Nephron progenitor cell (in vitro differentiated cells): ENCODE measurements at regions not wholly inside any gene's neighbourhood (a gene's known extent, or its start where the extent isn't known, plus 50 kb on each side); places are given as distances from the start of the nearest gene placed in this dataset.
A peak's percentile ranks its signal among the peaks of the same experiment; 100 is the strongest.

Experiments used
- DNase-seq: peaks from one replicate; pipeline ENCODE4 v3.0.0; 2021
- H3K27ac Mint-ChIP-seq: 2 replicates; pipeline ENCODE4 v1.8.0; 2021; ENCODE audit warnings: mild to moderate bottlenecking, moderate library complexity, mixed read lengths
- H3K27me3 Mint-ChIP-seq: 2 replicates; pipeline ENCODE4 v1.8.0; 2021; ENCODE audit warnings: mild to moderate bottlenecking, low read depth, mixed read lengths; ENCODE audit not compliant: poor library complexity
- H3K36me3 Mint-ChIP-seq: 2 replicates; pipeline ENCODE4 v1.8.0; 2021; ENCODE audit warnings: low read depth, mixed read lengths
- H3K4me1 Mint-ChIP-seq: 2 replicates; pipeline ENCODE4 v1.8.0; 2021; ENCODE audit warnings: mixed read lengths
- H3K4me3 Mint-ChIP-seq: 2 replicates; pipeline ENCODE4 v1.8.0; 2021; ENCODE audit warnings: mild to moderate bottlenecking, moderate library complexity, mixed read lengths
- H3K9me3 Mint-ChIP-seq: 2 replicates; pipeline ENCODE4 v1.8.0; 2021; ENCODE audit warnings: mild to moderate bottlenecking, moderate library complexity, mixed read lengths
- TF ChIP-seq, protein P1 (sequence below): fragments of 200-600 bp; sonication (generic); IDR thresholded peaks from 2 replicates; pipeline ENCODE4 v1.5.0; 2021; ENCODE audit warnings: antibody characterized with exemption

DNA sequence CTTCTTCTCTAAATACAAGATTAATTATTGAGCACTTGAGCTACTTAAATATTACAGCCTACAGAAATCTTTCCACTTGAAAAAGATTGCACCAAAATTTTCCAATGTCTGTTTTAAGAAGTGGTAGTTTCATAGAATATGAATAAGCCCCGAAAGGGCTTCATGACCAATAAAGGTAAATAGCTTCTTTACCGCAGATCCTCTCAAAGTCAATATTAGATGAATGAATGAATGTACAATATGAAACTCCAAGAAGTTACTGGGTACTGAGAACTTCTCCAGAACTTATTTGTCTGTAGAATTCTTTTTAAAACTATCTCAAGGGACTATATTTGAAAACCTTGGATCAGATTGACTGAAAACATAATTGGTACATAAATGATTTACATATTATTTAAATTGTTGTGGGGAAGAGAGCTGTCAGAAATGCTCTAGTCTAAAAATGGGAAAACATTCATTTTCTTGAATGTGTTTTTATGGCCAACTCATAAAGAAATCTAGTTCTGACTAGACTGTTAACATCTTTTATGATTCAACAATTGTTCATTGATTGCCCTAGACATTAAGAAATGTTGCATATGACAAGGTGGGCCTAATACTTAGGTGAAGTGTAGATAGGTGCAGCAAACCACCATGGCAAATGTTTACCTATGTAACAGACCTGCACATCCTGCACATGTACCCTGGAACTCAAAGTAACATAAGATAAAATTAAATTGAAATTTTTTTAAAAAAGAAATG is 227.0 kb downstream of the SPRY2 start:
- TF ChIP-seq, protein P1, sequence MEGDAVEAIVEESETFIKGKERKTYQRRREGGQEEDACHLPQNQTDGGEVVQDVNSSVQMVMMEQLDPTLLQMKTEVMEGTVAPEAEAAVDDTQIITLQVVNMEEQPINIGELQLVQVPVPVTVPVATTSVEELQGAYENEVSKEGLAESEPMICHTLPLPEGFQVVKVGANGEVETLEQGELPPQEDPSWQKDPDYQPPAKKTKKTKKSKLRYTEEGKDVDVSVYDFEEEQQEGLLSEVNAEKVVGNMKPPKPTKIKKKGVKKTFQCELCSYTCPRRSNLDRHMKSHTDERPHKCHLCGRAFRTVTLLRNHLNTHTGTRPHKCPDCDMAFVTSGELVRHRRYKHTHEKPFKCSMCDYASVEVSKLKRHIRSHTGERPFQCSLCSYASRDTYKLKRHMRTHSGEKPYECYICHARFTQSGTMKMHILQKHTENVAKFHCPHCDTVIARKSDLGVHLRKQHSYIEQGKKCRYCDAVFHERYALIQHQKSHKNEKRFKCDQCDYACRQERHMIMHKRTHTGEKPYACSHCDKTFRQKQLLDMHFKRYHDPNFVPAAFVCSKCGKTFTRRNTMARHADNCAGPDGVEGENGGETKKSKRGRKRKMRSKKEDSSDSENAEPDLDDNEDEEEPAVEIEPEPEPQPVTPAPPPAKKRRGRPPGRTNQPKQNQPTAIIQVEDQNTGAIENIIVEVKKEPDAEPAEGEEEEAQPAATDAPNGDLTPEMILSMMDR: no peak

GRCh38 chr13:80109303-80109702 is 231.6 kb downstream of the SPRY2 start:
- no peak for DNase-seq
- Mint-ChIP-seq H3K27ac (peak overlapping the region; percentile 17), H3K27me3 (no peaks in the 10 kb centered on the region)

More for the DNA sequence above, 227.0 kb downstream of the SPRY2 start:
- Mint-ChIP-seq H3K4me3 (no peak overlapping the region), H3K27me3 (no peaks in the 10 kb centered on the region), H3K36me3 (peaks cover 7% of the 10 kb centered on the region), H3K9me3 (peaks cover 22% of the 10 kb centered on the region), H3K27ac (no peak overlapping the region), H3K4me1 (peaks cover 10% of the 10 kb centered on the region)
- DNase-seq: no peak

GRCh38 chr13:80105350-80105749 is 235.6 kb downstream of the SPRY2 start:
- H3K27me3 Mint-ChIP-seq: no peaks in the 10 kb centered on the region

More at GRCh38 chr13:80109303-80109702, 231.6 kb downstream of the SPRY2 start:
- Mint-ChIP-seq H3K4me3 (no peak overlapping the region), H3K9me3 (peaks cover 9% of the 10 kb centered on the region), H3K4me1 (peaks cover 6% of the 10 kb centered on the region), H3K36me3 (no peaks in the 10 kb centered on the region)
- TF ChIP-seq, protein P1: no peak

GRCh38 chr13:80101040-80101439 is 239.9 kb downstream of the SPRY2 start:
- DNase-seq: no peak
- no peaks in the 10 kb centered on the region for H3K27me3 Mint-ChIP-seq
- peaks cover 14% of the 10 kb centered on the region for H3K4me1 Mint-ChIP-seq
- H3K36me3 Mint-ChIP-seq: no peaks in the 10 kb centered on the region
- H3K4me3 Mint-ChIP-seq: no peak overlapping the region
- TF ChIP-seq, protein P1: no peak
- H3K9me3 Mint-ChIP-seq: no peaks in the 10 kb centered on the region
- no peak overlapping the region for H3K27ac Mint-ChIP-seq

More at GRCh38 chr13:80105350-80105749, 235.6 kb downstream of the SPRY2 start:
- no peaks in the 10 kb centered on the region for H3K36me3 Mint-ChIP-seq
- TF ChIP-seq, protein P1: no peak
- H3K4me3 Mint-ChIP-seq: no peak overlapping the region
- H3K9me3 Mint-ChIP-seq: no peaks in the 10 kb centered on the region
- no peak overlapping the region for H3K27ac Mint-ChIP-seq
- H3K4me1 Mint-ChIP-seq: peaks cover 11% of the 10 kb centered on the region
- DNase-seq: no peak

- H3K27me3 Mint-ChIP-seq: peaks cover 2% of the 10 kb centered on the region
Observed at GRCh38 chr13:80100636-80101035, 240.3 kb downstream of the SPRY2 start.

More at GRCh38 chr13:80100636-80101035, 240.3 kb downstream of the SPRY2 start:
- Mint-ChIP-seq H3K9me3 (no peaks in the 10 kb centered on the region), H3K27ac (no peak overlapping the region), H3K36me3 (no peaks in the 10 kb centered on the region), H3K4me1 (peaks cover 16% of the 10 kb centered on the region), H3K4me3 (no peak overlapping the region)
- no peak for DNase-seq
- TF ChIP-seq, protein P1: no peak
